HG02623 (cell line): ENCODE measurements at regions not wholly inside any gene's neighbourhood (a gene's known extent, or its start where the extent isn't known, plus 50 kb on each side); places are given as distances from the start of the nearest gene placed in this dataset.

Experiments
- ATAC-seq: cut with Tn5 transposase; IDR thresholded peaks from one replicate; pipeline ENCODE4 v1.9.1; 2021; ENCODE audit warnings: moderate library complexity; ENCODE audit not compliant: unreplicated experiment

DNA sequence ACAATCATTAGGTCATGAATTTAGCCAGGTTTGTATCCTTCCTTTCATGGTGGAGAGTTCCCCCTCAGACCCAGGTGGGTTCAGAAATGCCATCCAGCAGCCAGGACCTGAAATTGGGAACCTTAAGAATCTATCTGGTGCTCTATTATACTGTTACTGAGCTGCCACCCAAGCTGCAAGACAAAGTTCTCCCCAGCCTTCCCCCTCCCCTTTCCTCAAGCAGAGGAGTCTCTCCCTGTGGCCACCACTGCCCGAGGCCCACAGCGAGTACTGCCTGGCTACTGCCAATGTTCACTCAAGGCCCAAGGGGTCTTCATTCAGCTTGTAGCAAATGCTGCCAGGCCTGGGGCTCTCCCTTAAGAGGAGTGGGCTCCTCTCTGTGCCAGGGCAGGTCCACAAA, 133.8 kb downstream of the TMEM38B start:
- ATAC-seq = no peak

DNA sequence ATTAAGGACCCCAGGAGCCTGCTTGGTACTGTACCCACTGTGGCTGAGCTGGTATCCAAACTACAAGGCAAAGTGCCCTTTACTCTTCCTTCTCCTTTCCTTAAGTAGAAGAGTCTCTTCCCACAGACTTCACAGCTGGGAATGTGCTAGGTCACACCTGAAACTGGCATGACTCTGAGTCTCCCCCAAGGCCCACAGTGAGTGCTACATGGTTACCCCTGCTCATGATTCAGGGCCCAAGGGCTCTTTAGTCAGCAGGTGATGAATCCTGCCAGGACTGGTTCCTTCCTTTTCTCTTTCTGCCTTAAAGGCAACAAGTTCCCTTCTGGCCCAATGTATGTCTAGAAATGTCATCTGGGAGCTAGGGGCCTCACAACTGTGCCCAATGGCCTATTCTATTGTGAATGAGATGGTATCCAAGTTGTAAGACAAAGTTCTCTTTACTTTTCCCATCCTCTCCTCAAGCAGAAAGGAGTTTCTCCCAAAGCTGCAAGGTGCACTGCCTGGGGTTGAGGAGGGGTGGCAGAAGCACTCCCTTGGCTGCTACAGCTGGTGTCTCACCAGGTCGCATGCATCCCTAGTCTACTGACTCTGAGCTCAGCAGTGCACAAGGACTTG, 134.4 kb downstream of the TMEM38B start:
- no peak for ATAC-seq

DNA sequence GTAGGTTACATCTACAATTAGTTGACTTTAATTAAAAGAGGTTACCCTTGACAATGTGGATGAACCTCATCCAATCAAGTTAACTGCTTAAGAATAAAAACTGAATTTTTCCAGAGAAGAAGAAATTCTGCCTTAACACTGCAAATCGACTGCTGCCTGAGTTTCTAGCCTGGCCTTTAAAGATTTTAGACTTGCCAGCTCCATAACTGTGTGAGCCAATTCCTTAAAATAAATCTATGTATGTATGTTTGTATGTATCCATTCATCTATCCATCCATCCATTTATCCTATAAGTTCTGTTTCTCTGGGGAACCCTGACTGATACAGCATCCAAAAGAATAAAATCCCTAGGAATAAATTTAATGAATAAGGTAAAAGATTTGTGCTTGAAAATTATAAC, 136.1 kb downstream of the TMEM38B start:
- no peak for ATAC-seq

DNA sequence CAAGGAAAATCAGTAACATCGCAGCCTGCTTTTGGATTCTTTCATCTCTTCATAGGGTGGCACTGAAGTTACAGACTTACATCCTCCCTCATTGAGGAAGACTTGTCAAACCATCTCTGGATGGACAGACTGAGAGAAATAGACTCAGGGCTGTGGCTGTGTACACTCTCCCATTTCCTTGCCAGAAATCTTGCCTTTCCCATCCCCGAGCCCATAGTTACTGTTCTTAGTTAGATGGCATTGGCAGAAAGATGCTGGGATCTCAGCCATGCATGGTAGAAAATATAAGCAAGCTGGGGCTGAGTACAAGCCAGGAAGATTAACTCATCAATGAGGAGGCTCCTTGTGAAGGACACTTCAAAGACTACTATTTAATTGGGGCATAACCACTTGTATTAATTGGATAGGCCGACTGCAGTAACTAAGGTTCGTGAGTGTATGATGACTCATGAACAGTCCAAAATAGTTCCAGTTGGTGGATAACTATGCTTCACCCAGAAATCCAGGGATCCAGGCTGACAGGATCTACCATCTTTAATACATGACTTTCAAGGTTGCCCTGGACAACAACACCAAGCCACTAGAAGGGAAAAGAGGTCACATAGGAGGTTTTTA, 137.9 kb downstream of the TMEM38B start:
- no peak for ATAC-seq

DNA sequence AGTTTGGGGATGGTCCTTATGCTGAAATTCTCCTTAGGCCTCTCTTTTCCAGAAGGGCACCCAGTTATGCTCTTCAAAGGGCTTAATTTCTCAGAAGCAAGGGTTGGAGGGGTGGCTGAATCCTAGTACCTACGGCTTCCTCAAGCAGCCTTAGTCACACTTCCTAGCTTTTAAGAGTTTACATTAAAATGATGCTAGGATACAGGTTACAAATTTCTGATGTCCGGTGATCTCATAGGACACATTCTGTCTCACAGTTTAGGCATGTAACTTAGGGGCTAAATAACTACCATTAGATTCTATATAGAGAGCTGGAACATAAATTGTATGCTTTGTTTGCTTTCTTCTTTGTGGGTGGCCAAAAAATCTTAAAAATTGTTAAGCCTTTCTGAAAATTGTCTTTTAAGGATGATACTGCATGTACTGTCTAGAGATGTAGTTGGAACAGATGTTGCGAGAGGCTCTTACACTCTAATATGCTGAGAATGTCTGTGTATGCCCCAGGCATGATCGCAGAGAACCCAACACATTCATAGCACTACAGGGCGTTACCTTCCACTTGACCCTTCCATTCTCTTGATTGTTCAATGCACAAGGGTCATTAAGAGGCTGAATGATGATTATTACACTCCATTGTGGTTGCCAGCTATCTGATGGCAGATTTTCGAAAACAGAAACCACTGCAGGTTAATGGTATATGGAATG, 139.1 kb downstream of the TMEM38B start:
- ATAC-seq = no peak

DNA sequence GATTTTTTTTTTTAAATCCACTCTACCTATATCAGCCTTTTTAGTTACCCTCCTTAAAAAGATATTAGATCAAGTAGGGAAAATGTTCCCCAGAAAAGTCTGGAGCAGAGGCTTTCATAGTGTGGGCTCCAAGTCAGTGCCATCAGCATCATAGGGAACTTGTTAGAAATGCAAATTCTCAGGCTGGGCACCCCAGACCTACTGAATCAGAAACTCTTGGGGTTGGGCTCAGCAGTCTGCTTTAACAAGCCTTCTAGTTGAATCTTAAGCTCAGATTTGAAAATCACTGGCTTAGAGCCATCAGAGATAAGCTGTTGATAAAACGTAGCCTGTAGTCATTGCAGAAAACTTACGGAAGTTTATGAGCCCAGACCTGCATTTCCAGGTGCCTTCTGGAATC, 140.1 kb downstream of the TMEM38B start:
- ATAC-seq = no peak

DNA sequence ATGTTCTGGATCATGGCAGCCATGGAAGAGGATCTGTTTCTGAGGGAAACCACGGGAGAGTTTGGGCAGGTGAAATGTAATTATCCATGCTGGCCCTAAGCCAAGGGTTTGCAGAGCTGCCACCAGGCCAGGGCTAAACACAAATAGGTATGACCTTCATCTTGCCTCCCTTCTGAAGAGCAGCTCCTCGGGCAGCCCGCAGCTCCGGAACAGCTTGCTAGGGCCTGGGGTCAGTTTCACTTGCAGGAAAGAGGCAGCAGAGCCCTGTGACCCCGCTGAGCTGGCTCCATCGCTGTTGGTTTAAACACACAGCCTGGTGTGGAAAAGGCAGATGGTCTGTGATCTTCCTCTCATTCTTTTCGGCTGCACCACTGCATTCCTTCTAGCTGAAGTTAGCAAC, 141.4 kb downstream of the TMEM38B start:
- no peak for ATAC-seq

DNA sequence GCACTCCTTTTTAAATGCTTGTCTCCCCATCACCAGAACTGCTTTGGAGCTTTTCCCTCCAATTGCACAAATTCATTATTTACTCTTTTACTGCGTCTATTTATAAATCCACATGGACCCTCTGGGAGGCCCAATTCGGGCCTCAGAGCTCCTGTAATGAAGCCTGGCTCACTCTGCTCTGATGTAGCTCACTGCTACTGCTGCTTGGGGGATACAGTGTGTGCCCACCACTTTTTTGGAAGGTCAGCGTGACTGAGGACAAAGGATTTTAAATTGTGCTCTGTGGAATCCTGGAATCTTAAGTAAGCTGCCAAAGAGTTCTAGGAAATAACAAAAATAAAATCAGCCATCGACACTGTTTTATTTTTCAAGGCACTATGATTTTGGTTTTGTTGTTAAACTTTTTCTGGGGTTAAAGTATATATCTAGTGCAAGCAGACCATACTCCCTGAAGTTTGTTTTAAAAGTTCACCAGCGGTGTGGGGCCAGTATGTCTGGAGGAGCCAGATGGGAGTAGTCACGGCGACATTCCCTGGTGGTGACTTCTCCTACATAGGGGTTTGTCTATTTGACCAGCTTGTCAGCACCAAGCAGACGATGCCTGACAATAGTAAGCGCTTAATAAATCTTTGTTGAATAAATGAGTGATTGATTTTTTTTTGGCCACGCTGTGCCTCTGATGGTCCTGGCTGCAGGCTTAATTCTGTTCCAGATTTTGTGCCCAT, 142.8 kb downstream of the TMEM38B start:
- ATAC-seq = no peak

DNA sequence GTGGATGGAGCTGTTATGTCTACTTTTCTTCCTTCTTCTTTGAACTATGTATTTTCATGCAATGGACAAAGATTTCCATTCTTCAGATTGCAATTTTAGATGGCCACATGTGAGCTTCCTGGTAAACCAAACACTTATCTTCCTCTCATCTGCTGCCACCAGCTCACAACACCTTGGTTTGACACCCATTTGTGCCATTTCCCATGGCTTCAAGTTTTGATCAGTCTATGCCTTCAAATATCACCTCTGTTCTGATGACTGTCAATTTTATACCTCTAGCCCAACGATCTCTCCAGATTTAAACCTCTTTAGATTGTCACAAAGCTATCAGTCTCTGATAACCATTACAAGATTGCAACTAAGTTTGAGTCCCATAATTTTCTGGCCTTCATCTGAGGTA, 147.2 kb downstream of the TMEM38B start:
- no peak for ATAC-seq

DNA sequence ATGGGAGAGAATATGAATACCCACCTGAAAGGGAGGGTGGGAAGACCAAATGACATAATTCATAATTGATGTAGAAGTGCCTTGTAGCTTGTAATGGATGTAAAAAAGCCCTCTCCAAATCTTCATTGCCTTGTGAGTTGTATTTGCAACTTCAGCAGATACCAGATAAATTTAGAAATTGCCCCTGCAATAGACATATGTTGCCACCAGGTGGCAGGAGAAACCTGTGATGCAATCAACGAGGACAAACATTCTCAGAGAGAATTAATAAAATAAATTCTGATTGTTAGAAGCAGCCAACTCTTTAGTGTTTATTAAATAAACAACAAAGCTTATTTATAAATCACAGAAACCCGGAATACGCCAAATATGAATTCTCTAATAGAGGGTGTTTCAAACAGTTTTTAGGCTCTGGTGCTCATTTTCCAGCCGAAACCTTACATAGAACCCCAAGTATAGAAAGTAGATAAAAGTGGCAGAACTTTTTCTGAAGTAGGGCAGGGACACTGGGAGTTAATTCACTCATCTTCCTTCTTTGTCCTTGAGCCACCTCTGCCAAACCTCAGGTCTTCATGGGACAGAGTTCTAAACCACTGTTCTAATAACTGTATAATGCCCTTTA, 147.8 kb downstream of the TMEM38B start:
- no peak for ATAC-seq

DNA sequence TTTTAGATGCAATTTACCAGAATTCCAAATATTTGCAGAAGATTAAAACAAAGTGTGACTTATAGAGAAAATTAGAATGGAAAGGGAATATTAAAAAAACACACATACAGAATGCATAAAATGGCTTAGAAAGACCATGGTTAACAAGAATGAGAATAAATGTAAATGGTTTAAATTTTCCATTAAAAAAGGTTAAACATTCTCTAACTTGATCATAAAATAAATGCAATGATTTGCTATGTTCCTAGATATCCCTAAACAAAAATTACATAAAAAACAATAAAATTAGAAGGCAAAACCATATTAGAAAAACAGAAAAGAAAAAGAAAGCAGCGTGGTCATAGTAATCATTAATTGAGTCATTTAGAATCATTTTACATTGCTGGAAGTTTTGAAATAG, 152.5 kb downstream of the TMEM38B start:
- ATAC-seq = no peak

DNA sequence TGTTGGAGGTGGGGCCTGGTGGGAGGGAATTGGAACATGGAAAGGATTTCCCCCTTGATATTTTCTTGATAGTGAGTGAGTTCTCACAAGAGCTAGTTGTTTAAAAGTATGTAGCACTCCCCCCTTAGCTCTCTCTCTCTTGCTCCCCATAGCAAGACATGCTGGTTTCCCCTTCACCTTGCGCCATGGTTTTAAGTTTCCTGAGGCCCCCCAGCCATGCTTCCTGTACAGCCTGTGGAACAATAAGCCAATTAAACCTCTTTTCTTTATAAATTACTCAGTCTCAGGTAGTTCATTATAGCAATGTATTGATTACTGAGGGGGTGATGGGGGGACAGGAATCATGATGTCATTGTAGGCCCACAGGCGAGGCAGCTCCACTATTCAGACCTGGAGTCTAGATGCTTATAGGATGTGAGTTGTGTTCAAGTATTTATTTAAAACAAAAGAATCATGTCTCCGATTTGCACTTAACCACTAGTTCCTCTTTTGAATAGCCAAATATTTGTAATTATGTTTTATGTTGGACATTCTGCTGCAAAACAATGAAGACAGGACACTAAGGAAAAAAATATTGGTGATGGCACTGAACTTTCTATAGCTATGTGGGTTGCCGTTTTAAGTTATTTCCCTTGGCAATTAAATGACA, 156.6 kb downstream of the TMEM38B start:
- ATAC-seq = no peak

DNA sequence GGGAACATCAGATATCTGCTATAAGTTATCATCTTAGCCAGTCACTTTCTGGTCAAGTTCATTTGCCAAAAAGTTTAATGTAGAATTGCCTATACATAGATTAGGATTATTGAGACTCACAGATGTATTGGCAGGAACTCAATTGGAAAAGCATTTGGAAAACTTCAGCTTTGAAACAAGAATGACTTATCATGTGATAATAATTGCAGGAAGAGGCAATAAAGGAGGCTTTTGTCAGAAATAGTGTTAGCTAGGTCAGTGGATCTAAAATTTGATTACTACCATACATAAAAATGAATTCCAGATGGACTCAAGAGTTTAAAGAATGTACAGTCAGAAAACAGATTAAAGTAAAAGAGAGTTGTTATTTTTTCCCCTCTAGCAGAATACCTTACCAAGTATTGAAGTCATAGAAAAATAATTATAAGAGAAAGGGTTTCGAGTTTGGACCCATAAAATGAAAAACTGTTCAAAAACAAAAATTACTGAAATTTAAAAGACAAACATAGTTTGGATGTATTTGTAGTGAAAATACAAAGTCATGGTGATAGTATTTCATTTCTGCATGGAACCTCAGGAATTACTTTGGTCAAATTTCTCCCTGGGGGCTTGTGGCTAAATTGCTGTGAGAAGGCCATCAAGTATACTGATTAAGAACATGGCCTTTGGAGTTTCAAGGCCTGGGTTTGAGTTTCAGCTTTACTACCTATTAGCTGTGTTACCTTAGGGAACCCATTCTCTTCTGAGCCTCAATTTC, 159.9 kb downstream of the TMEM38B start:
- ATAC-seq = no peak

DNA sequence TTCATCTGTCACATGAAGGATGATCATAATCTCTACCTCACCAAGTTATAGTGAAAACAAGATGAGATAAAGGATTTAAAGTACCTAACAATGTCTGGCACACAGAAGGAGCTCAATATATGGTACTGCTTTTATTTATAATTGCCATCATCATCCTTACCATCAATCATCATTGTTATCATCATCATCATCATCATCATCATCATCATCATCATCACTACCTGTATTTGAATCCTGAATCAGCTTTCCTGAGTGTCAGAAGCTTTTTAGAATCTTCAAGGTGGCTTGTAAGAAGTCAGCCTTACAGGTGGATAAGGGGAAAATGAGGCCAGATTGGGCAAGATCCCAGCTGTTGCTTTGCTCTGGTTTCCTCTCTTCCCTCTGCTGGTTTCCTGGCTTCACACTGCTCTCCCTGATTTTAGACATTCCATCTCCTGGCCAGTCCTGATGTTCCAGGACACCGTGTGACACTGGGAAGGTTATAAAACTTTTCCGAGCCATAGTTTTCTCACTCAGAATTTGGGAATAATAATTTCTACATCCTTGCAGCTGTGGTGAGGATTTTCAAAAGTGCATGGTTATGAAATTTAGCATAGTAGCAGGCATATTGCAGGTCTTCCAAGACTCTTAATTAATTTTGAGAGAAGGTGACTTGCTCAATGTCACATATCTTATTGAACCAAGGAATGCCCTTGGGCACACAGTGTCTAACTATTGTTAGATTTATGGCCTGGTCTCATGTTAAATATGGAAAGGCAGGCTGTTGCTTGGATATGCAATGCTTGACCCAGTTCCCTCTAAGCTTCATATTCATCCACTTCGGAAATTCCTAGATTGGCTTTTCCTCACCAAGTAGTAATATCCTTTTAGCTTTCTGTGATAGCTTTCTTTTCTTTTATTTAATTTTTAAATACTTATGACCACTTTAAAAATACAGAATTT, 160.7 kb downstream of the TMEM38B start:
- no peak for ATAC-seq

DNA sequence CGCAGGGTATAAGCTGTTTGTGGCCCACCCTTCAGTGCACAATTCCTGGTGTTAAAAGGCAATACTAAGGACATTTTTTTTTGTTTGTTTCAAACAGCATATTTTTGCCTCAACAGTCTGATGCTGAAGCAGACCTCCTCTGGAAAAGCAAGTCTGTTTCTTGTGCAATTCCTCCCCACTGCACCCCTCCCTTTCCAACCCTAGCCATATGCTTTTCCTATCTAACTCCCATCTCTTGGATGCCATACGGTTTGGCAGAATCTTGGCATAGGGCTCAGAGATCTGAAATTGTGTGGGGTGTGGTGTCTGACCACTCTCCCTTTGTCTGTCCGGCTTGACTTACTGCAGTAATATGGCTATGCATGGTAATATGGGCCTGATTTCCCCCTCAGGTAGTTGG, 161.6 kb downstream of the TMEM38B start:
- ATAC-seq = no peak

DNA sequence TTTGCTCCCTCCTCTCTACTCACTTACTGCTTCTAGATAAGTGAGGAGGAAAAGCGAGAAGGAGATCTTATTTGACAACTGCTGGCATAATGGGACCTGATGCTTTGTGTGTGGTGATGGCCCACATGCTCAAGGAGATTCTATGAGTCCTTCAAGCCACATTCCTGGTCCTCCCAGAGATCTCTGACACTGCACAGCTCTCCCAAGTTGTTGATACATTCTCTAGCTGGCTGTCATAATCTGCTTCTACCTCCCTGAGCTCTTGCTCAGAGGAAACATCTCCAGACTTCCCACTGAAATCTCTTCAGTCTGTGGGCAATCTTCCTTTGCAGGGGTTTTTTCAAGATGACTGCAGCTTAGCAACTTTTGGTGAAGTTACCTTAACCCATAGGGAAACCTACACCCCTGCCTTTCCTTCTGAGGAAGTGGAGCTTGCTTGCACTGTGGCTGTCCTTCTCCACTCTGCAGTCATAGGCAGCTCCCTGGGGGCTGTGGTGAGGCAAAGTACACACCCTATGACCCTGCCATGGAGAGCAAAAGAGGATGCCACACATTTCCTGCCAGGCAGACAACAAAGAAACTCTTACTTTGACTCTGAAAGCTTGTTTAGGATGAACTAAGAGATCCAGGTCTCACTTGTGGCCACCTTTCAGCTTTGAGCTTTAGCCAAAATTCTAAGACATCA, 163.8 kb downstream of the TMEM38B start:
- ATAC-seq = no peak

DNA sequence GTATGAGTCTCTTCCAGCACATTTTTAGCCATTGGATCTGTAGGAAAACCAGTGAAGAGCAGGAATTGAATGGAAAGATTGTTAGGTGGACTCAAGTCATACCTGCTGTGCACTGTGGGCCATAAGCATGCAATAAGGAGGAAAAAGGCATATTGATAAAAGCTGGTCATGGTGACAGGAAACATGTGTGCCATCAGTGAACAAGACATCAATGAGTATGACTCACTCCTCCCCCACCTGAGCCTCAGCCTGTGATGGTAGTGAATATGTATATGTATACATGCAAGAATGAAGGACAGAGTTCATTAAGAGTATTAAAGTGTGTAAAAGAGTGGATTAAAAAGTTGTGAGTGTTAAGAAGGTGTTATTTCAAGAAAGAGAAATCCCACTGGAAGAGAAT, 164.5 kb downstream of the TMEM38B start:
- no peak for ATAC-seq

DNA sequence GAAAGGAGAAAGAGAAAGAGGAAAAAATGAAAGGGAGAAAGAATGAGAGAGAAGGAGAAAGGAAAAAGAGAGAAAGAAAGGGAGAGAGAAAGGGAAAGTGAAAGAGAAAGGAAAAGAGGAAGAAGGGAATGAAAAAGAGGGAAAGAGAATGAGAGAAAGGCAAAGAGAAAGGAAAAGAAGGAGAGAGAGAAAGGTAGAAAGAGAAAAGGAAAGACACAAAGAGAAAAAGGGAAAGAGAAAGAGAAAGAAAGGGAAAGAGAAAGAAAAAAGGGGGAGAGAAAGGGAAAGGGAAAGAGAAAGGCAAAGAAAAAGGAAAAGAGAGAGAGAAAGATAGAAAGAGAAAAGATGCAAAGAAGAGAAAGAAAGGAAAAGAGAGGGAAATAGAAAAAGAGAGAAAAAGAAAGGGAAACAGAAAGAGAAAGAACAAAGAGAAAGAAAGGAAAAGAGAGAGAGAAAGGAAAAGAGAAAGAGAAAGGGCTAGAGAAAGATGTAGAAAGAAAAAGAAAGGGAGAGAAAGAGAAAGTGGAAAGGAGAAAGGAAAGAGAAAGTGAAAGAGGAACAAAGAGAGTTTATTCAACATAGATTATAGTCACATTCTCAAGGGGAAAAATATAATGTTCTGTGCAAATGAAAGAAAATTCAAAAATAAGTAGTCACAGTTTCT, 165.2 kb downstream of the TMEM38B start:
- no peak for ATAC-seq
